OCI-LY7 (cell line): ENCODE measurements at regions not wholly inside any gene's neighbourhood (a gene's known extent, or its start where the extent isn't known, plus 50 kb on each side); places are given as distances from the start of the nearest gene placed in this dataset.

ENCODE experiments used
- EZH2phosphoT487 ChIP-seq: fragments of 200-600 bp; sonication (generic); IDR thresholded peaks from 2 replicates; pipeline ENCODE4 v1.6.1; 2018; ENCODE audit warnings: low read depth, borderline replicate concordance, mild to moderate bottlenecking, mixed run types, antibody characterized with exemption, low read length, moderate library complexity, mixed read lengths
- TF ChIP-seq, protein P1 (sequence below): fragments of 200-600 bp; sonication (generic); conservative IDR thresholded peaks from 2 replicates; pipeline ENCODE4 v1.5.1; 2014; ENCODE audit warnings: mild to moderate bottlenecking, antibody characterized with exemption, low read length, moderate library complexity, mixed read lengths

DNA sequence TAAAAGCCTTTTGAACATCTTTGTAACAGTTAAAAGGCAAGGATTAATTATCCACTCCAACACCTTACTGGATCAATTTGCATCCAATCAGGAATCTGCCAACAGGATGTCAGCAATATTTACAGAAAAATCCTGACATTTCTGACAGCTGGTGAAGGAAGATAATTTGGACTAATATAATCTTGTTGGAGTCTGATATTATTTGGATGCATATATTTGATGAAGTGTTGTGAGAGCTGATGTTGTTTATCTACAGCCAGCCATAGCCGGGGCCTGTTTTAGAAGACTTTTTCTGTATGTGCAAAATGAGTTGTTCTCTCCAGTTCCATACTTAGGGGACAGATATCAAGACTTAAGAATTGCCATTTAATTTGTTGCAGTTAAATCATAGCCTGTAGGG lies 91.1 kb downstream of the GPR37 start:
- TF ChIP-seq, protein P1, sequence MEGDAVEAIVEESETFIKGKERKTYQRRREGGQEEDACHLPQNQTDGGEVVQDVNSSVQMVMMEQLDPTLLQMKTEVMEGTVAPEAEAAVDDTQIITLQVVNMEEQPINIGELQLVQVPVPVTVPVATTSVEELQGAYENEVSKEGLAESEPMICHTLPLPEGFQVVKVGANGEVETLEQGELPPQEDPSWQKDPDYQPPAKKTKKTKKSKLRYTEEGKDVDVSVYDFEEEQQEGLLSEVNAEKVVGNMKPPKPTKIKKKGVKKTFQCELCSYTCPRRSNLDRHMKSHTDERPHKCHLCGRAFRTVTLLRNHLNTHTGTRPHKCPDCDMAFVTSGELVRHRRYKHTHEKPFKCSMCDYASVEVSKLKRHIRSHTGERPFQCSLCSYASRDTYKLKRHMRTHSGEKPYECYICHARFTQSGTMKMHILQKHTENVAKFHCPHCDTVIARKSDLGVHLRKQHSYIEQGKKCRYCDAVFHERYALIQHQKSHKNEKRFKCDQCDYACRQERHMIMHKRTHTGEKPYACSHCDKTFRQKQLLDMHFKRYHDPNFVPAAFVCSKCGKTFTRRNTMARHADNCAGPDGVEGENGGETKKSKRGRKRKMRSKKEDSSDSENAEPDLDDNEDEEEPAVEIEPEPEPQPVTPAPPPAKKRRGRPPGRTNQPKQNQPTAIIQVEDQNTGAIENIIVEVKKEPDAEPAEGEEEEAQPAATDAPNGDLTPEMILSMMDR = no peak
- no peak for TF ChIP-seq EZH2phosphoT487
